Caco-2 (cell line): ENCODE measurements at regions not wholly inside any gene's neighbourhood (a gene's known extent, or its start where the extent isn't known, plus 50 kb on each side); places are given as distances from the start of the nearest gene placed in this dataset.

Experiments used
- BruUV-seq: library from RNA; stranded (reverse); fragments of 400-500 nt; replicated peaks from 2 replicates; lab custom pipeline; 2021; lab: Mats Ljungman, UMichigan
- CTCF ChIA-PET: fragments of 300-600 bp; sonication (Branson Sonifier 250); formaldehyde crosslinking; loops from one replicate; lab custom pipeline; 2022; ENCODE audit warnings: antibody characterized with exemption; lab: Charles Lee
- POLR2A ChIA-PET: fragments of 300-600 bp; sonication (Branson Sonifier 250); formaldehyde crosslinking; loops from one replicate; lab custom pipeline; 2022; ENCODE audit warnings: antibody characterized with exemption; lab: Charles Lee
- DNase-seq, 2 experiments: peaks; one replicate each; pipeline versions ENCODE4 v3.0.0 to v3.0.0-alpha.2; 2020 to 2022
- H3K27me3 ChIP-seq: replicated peaks from 2 replicates; pipeline ENCODE4 v1.6.0; 2011; ENCODE audit warnings: low read length; ENCODE audit not compliant: control insufficient read depth, insufficient read depth
- H3K36me3 ChIP-seq: 2 replicates; pipeline ENCODE4 v1.5.1; 2011; ENCODE audit warnings: low read length; ENCODE audit not compliant: control insufficient read depth, insufficient read depth
- H3K4me1 ChIP-seq: fragments of 250-450 bp; sonication (Bioruptor Pico); 2 replicates; pipeline ENCODE4 v1.5.1; 2020; ENCODE audit warnings: mild to moderate bottlenecking
- H3K4me3 ChIP-seq: 2 replicates; pipeline ENCODE4 v1.5.1; 2011; ENCODE audit warnings: low read depth, mild to moderate bottlenecking, control low read depth, low read length
- H3K9me3 ChIP-seq: fragments of 250-450 bp; sonication (Bioruptor Pico); 2 replicates; pipeline ENCODE4 v1.5.1; 2020; ENCODE audit warnings: mild to moderate bottlenecking, moderate library complexity
- H3K27ac Mint-ChIP-seq: one replicate; pipeline ENCODE4 v1.8.0; 2022; ENCODE audit warnings: mixed read lengths; ENCODE audit not compliant: unreplicated experiment
- H3K27me3 Mint-ChIP-seq: one replicate; pipeline ENCODE4 v1.8.0; 2022; ENCODE audit warnings: mixed read lengths; ENCODE audit not compliant: insufficient read depth, unreplicated experiment
- H3K36me3 Mint-ChIP-seq: one replicate; pipeline ENCODE4 v1.8.0; 2022; ENCODE audit warnings: mild to moderate bottlenecking, mixed read lengths; ENCODE audit not compliant: insufficient read depth, unreplicated experiment
- H3K4me1 Mint-ChIP-seq: one replicate; pipeline ENCODE4 v1.8.0; 2022; ENCODE audit warnings: low read depth, mixed read lengths; ENCODE audit not compliant: unreplicated experiment
- H3K4me3 Mint-ChIP-seq: one replicate; pipeline ENCODE4 v1.8.0; 2022; ENCODE audit warnings: mild to moderate bottlenecking, moderate library complexity, mixed read lengths; ENCODE audit not compliant: unreplicated experiment
- H3K9me3 Mint-ChIP-seq: one replicate; pipeline ENCODE4 v1.8.0; 2022; ENCODE audit warnings: mixed read lengths; ENCODE audit not compliant: unreplicated experiment
- intact Hi-C: fragments of 100-400 bp; cut with micrococcal nuclease; formaldehyde crosslinking; loops from one replicate; pipeline ENCODE4 v1.10.0; 2022; ENCODE audit not compliant: unreplicated experiment
- TF ChIP-seq, protein P1 (sequence below), 2 experiments: fragments of 200-600 bp in 1 of 2; IDR thresholded peaks; 1 replicate in 1 of 2; 2 replicates in 1 of 2; pipeline versions ENCODE4 v1.5.1 to v1.8.0; 2011 to 2022; ENCODE audit warnings: antibody characterized with exemption in 1 of 2, control low read depth in 1 of 2, inconsistent platforms in 1 of 2, low read depth in 1 of 2, low read length in 1 of 2, mild to moderate bottlenecking in 1 of 2, moderate library complexity in 1 of 2; ENCODE audit not compliant: insufficient read depth in 1 of 2, severe bottlenecking in 1 of 2, unreplicated experiment in 1 of 2

DNA sequence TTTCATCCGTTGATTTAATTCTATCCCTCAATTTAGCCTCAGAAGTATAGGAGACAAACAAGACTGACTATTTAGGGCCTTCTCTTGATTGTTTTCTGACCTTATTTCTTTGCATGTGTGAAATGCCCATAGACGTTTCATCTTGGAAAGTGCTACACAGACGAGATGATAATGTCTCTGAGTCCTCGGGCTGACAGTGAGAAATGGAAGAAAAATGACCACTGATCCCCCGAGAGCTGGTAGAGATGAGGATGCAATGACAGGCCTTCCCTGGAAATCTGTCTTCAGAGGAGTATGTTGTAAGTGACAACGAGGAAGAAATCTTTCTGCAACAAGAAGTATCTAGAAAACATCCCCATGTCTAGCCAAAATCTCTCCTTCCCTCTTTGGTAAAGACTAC, 522.9 kb downstream of the HAPSTR1 start:
- peaks cover 7% of the 10 kb centered on the region for H3K9me3 Mint-ChIP-seq
- no peaks in the 10 kb centered on the region for H3K36me3 Mint-ChIP-seq
- no peak for DNase-seq
- TF ChIP-seq, protein P1, sequence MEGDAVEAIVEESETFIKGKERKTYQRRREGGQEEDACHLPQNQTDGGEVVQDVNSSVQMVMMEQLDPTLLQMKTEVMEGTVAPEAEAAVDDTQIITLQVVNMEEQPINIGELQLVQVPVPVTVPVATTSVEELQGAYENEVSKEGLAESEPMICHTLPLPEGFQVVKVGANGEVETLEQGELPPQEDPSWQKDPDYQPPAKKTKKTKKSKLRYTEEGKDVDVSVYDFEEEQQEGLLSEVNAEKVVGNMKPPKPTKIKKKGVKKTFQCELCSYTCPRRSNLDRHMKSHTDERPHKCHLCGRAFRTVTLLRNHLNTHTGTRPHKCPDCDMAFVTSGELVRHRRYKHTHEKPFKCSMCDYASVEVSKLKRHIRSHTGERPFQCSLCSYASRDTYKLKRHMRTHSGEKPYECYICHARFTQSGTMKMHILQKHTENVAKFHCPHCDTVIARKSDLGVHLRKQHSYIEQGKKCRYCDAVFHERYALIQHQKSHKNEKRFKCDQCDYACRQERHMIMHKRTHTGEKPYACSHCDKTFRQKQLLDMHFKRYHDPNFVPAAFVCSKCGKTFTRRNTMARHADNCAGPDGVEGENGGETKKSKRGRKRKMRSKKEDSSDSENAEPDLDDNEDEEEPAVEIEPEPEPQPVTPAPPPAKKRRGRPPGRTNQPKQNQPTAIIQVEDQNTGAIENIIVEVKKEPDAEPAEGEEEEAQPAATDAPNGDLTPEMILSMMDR (IDR thresholded peaks at IDR 0.05; ENCODE audit: insufficient read depth in 1 of 2, low read depth in 1 of 2, low read length in 1 of 2, severe bottlenecking in 1 of 2, unreplicated experiment in 1 of 2): no peak
- H3K9me3 ChIP-seq: no peaks in the 10 kb centered on the region
- H3K4me3 Mint-ChIP-seq: no peak overlapping the region
- H3K27me3 ChIP-seq: no peaks in the 10 kb centered on the region
- no peaks in the 10 kb centered on the region for H3K4me1 Mint-ChIP-seq
- H3K27me3 Mint-ChIP-seq: peaks cover 5% of the 10 kb centered on the region
- H3K4me1 ChIP-seq: no peaks in the 10 kb centered on the region; the same call in 1 of the 2 replicates
- no TSS peak for BruUV-seq
- intact Hi-C loops: no loop called here
- H3K4me3 ChIP-seq: no peak overlapping the region
- CTCF ChIA-PET: no interaction called here
- no peaks in the 10 kb centered on the region for H3K36me3 ChIP-seq
- no peak overlapping the region for H3K27ac Mint-ChIP-seq
- POLR2A ChIA-PET: no interaction called here

DNA sequence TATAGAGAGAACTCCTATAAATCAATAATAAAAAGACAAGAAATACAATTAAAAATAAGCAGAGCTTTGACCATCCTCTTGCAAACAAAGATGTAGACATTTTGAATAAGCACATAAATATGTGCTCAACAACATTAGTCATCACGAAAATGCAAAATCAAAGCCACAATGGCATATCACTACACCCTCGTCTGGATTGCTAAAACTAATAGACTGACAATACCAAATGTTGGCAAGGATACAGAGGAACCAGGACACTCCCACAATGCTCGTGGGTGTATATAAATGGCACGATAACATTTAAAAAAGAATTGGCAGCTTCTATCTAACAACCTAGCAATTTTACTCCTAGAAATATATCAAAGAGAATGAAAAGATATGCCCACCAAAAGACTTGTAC, 530.8 kb downstream of the HAPSTR1 start:
- no peaks in the 10 kb centered on the region for H3K4me1 Mint-ChIP-seq
- H3K36me3 Mint-ChIP-seq: no peaks in the 10 kb centered on the region
- ChIA-PET CTCF (no interaction called here), POLR2A (no interaction called here)
- TF ChIP-seq, protein P1 (IDR thresholded peaks at IDR 0.05; ENCODE audit: insufficient read depth in 1 of 2, low read depth in 1 of 2, low read length in 1 of 2, severe bottlenecking in 1 of 2, unreplicated experiment in 1 of 2): no peak
- no peak overlapping the region for H3K4me3 ChIP-seq
- H3K4me3 Mint-ChIP-seq: no peak overlapping the region
- intact Hi-C loops: no loop called here
- no peak for DNase-seq
- H3K27me3 Mint-ChIP-seq: peaks cover 5% of the 10 kb centered on the region
- H3K4me1 ChIP-seq: no peaks in the 10 kb centered on the region
- H3K36me3 ChIP-seq: no peaks in the 10 kb centered on the region
- peaks cover 10% of the 10 kb centered on the region for H3K9me3 Mint-ChIP-seq
- no peaks in the 10 kb centered on the region for H3K9me3 ChIP-seq
- no TSS peak for BruUV-seq
- H3K27ac Mint-ChIP-seq: no peak overlapping the region
- no peaks in the 10 kb centered on the region; the same call in 1 of the 2 replicates for H3K27me3 ChIP-seq

DNA sequence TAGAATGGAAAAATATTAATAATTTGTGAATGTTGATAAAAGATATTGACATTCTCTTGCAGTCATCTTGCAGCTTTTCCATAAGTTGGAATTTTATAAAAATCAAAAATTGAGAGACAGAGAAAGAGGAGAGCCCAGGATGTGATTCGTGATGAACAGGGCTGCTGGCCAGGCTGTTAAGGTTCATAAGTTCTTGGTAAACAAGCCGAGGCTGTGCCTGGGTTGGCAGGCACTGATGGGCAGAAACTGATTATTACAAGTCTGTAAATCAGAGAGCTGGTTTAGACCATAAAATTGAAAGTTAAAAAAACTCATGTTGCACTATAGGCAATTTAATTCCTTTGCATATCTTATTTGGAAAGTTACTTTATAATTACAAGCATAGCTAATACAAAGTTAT, 533.7 kb downstream of the HAPSTR1 start:
- Histone ChIP-seq H3K4me1 (no peaks in the 10 kb centered on the region), H3K27me3 (no peaks in the 10 kb centered on the region; the same call in 1 of the 2 replicates), H3K4me3 (no peak overlapping the region), H3K36me3 (no peaks in the 10 kb centered on the region), H3K9me3 (no peaks in the 10 kb centered on the region)
- ChIA-PET CTCF (interaction anchor here (0.7 kb wide), 1 partner anchor 244 kb away, joined by 3 read pairs; no protein-coding TSS in a partner anchor), POLR2A (no interaction called here)
- H3K9me3 Mint-ChIP-seq: no peaks in the 10 kb centered on the region
- H3K27me3 Mint-ChIP-seq: no peaks in the 10 kb centered on the region
- BruUV-seq: no TSS peak
- no peaks in the 10 kb centered on the region for H3K4me1 Mint-ChIP-seq
- TF ChIP-seq, protein P1 (IDR thresholded peaks at IDR 0.05; ENCODE audit: insufficient read depth in 1 of 2, low read depth in 1 of 2, low read length in 1 of 2, severe bottlenecking in 1 of 2, unreplicated experiment in 1 of 2): no peak
- no peak for DNase-seq
- no peaks in the 10 kb centered on the region for H3K36me3 Mint-ChIP-seq
- H3K27ac Mint-ChIP-seq: no peak overlapping the region
- H3K4me3 Mint-ChIP-seq: no peak overlapping the region
- intact Hi-C loops: no loop called here
